Bronchial epithelial cell (primary cell): ENCODE measurements at regions not wholly inside any gene's neighbourhood (a gene's known extent, or its start where the extent isn't known, plus 50 kb on each side); places are given as distances from the start of the nearest gene placed in this dataset.
A peak's percentile ranks its signal among the peaks of the same experiment; 100 is the strongest.

Experiments
- DNase-seq: peaks from one replicate; pipeline ENCODE4 v3.0.0-alpha.2; 2010; ENCODE audit warnings: low read depth
- FAIRE-seq: peaks from 2 replicates; lab custom pipeline; 2011; peaks lifted over from hg19 to GRCh38; lab: Jason Lieb, UNC
- H3K27me3 ChIP-seq: 2 replicates; pipeline ENCODE4 v1.5.1; 2011; ENCODE audit warnings: low read length; ENCODE audit not compliant: control insufficient read depth, insufficient read depth
- H3K36me3 ChIP-seq: 2 replicates; pipeline ENCODE4 v1.5.1; 2011; ENCODE audit warnings: low read length; ENCODE audit not compliant: control insufficient read depth, insufficient read depth
- H3K4me3 ChIP-seq: 2 replicates; pipeline ENCODE4 v1.5.1; 2011; ENCODE audit warnings: mild to moderate bottlenecking, low read depth, low read length, control low read depth
- TF ChIP-seq, protein P1 (sequence below): IDR thresholded peaks from 2 replicates; pipeline ENCODE4 v1.5.1; 2011; ENCODE audit warnings: mild to moderate bottlenecking, moderate library complexity, low read length, control low read depth, inconsistent platforms; ENCODE audit not compliant: insufficient read depth, severe bottlenecking

GRCh38 chr15:70327856-70328678 lies 230.3 kb upstream of the TLE3 start:
- TF ChIP-seq, protein P1, sequence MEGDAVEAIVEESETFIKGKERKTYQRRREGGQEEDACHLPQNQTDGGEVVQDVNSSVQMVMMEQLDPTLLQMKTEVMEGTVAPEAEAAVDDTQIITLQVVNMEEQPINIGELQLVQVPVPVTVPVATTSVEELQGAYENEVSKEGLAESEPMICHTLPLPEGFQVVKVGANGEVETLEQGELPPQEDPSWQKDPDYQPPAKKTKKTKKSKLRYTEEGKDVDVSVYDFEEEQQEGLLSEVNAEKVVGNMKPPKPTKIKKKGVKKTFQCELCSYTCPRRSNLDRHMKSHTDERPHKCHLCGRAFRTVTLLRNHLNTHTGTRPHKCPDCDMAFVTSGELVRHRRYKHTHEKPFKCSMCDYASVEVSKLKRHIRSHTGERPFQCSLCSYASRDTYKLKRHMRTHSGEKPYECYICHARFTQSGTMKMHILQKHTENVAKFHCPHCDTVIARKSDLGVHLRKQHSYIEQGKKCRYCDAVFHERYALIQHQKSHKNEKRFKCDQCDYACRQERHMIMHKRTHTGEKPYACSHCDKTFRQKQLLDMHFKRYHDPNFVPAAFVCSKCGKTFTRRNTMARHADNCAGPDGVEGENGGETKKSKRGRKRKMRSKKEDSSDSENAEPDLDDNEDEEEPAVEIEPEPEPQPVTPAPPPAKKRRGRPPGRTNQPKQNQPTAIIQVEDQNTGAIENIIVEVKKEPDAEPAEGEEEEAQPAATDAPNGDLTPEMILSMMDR = no peak
- no peaks in the 10 kb centered on the region for H3K27me3 ChIP-seq
- no peak overlapping the region for H3K4me3 ChIP-seq
- no peaks in the 10 kb centered on the region for H3K36me3 ChIP-seq
- DNase-seq = peak; percentile 63
- no peak for FAIRE-seq

DNA sequence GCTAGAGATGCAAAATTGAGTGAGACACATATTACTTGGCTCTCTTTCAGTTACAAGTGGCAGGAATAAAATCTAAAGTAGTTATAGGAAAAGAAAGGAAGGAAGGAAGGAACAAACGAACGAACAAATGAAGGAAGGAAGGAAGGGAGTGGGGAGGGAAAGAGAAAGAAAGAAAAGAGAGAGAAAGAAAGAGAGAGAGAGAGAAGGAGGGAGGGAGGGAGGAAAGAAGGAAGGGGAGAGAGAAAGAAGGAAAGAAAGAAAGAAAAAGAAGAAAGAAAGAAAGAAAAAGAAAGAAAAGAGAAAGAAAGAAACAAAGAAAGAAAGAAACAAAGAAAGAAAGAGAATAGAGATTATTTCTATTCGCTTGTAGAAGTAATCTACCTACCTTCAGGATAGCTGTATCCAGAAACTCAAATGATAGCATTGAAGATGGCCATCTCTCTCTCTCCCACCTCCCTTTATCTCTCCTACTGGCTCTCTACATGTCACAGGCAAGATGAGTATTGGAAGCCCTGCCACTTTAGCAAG lies 229.7 kb upstream of the TLE3 start:
- no peak for FAIRE-seq
- H3K27me3 ChIP-seq = no peaks in the 10 kb centered on the region
- TF ChIP-seq, protein P1 = no peak
- no peaks in the 10 kb centered on the region for H3K36me3 ChIP-seq
- no peak for DNase-seq
- H3K4me3 ChIP-seq = no peak overlapping the region

DNA sequence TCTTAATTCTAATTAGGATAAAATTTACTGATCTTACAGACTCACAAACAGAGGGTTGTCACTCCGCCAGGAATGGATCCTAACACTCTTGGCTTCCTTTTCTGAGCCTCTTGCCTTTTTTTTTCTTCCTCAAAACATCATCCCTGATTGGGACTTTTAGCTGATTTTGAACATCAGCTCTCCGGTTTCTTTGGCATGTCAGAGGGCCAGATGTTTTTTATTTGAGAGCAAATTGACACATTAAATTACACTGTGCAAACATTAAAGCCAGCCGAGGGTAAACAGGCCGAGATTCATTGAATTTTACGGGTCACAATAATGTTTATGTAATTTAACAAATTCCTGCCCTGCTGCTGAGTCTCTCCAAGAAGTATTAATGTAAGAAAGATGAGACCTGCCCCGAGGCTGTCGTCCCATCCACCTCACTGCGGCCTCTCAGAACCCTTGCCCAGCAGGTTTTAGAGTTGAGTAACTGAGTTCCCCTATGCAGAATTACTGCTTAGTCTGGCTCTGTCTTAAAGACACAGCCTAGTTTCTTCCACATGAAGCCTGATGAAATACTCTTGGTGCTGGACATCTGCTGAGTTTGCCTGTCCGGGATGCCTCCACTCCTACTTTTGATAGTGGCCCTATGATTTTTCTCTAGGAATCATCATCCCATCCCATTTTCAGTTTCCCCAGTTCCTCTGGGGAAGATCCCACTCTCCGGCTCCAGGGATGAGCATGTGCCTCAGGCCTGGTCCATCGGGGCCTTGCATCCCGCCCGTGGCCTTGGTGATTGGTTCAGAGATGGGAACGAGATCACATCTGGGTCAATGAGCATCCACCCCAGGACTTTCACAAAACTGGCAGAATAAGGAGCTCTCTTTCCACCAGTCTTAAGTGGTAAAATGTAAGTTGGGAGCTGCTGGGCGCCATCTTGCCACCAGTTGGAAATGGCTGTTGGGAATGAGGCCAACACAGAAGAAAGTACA lies 226.6 kb upstream of the TLE3 start:
- Histone ChIP-seq H3K4me3 (no peak overlapping the region), H3K36me3 (no peaks in the 10 kb centered on the region), H3K27me3 (peaks cover 4% of the 10 kb centered on the region)
- DNase-seq = peak; percentile 74
- TF ChIP-seq, protein P1 = no peak
- no peak for FAIRE-seq

- no peak for DNase-seq
- TF ChIP-seq, protein P1 = no peak
- peaks cover 4% of the 10 kb centered on the region for H3K27me3 ChIP-seq
- no peak overlapping the region for H3K4me3 ChIP-seq
- H3K36me3 ChIP-seq = no peaks in the 10 kb centered on the region
- FAIRE-seq = no peak
Measured at GRCh38 chr15:70323111-70323851, 225.6 kb upstream of the TLE3 start.

- Histone ChIP-seq H3K4me3 (no peak overlapping the region), H3K27me3 (peaks cover 4% of the 10 kb centered on the region), H3K36me3 (no peaks in the 10 kb centered on the region)
- DNase-seq (no peak), FAIRE-seq (no peak)
- TF ChIP-seq, protein P1 = no peak
Measured at GRCh38 chr15:70322051-70322668, 224.4 kb upstream of the TLE3 start.
